GM21619 (cell line): ENCODE measurements at regions not wholly inside any gene's neighbourhood (a gene's known extent, or its start where the extent isn't known, plus 50 kb on each side); places are given as distances from the start of the nearest gene placed in this dataset.
"Not testable (repeated sequence)": the region's sequence is repeated elsewhere in the genome, so short reads cannot be mapped to it uniquely, and the experiment has no call there.

Source experiments
- ATAC-seq: cut with Tn5 transposase; IDR thresholded peaks from one replicate; pipeline ENCODE4 v1.9.1; 2021; ENCODE audit not compliant: unreplicated experiment

DNA sequence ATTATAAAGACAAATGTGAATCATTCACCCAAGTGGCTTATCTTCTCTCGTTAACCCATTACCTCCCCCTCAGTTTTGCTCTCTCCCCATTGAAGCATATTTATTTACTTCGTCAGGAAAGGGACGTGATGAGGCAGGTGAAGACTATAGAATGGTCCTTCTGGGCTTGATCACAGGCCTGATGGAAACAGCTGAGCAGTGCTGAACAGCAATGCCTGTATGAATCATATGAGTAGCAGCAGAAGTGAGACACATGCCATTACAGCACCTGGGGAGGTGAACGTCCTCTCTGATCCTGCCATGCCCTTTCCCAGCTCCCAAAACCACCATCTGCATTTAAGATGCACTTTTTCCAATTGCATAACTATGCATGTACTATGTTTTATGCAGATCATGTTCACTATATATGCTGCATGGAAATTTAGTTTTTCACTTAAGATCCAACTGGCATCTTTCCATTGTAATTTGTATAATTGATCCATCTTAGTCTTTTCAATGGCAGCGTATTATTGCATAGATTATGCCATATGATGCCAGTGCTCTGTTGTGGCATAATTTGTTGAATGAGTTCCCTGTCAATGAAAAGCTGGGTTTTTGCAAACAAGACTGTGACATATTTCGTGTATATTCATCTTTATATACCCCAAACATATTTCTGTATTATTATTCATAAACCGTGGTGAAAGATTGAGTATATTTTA is 105.3 kb downstream of the CXCL12 start:
- no peak for ATAC-seq

DNA sequence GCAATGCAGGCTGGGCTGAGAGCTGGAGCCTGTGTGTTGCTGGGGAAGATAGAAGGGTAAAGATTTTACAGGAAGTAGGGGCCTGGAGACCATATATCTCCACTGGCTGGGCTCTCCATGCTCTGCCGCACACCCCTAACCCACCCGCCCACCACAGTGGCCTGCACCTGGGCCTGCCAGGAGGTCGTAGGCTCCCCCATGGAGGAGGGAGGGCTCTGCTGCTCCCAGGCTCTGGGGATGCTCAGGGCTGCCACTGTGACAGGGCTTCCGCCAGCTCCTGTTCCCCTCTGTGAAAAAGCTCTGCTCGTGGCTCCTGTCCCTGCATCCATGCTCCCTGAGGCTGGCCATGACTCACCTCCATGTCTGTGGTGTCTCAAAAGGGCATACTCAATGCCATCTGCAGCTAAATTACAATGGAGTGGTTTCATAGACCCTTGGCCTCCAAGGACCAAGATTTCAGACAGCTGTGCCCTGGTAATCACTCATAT is 106.0 kb downstream of the CXCL12 start:
- ATAC-seq = no peak

DNA sequence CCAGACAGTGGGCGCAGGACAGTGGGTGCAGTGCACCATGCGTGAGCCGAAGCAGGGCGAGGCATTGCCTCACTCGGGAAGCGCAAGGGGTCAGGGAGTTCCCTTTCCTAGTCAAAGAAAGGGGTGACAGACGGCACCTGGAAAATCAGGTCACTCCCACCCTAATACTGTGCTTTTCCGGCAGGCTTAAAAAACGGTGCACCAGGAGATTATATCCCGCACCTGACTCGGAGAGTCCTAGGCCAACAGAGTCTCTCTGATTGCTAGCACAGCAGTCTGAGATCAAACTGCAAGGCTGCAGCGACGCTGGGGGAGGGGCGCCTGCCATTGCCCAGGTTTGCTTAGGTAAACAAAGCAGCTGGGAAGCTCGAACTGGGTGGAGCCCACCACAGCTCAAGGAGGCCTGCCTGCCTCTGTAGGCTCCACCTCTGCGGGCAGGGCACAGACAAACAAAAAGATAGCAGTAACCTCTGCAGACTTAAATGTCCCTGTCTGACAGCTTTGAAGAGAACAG is 116.4 kb downstream of the CXCL12 start:
- not testable (repeated sequence) for ATAC-seq

DNA sequence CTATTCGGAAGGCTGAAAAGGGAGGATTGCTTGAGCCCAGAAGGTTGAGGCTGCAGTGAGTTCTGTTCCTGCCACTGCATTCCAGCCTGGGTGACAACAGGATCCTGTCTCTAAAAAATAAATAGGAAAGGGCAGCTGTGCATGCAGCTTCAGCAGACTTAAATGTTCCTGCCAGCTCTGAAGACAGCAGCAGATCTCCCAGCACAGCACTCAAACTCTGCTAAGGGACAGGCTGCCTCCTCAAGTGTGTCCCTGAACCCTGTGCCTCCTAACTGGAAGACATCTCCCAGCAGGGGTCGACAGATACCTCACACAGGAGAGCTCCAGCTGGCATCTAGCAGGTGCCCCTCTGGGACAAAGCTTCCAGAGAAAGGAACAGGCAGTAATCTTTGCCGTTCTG is 117.9 kb downstream of the CXCL12 start:
- ATAC-seq = no peak

DNA sequence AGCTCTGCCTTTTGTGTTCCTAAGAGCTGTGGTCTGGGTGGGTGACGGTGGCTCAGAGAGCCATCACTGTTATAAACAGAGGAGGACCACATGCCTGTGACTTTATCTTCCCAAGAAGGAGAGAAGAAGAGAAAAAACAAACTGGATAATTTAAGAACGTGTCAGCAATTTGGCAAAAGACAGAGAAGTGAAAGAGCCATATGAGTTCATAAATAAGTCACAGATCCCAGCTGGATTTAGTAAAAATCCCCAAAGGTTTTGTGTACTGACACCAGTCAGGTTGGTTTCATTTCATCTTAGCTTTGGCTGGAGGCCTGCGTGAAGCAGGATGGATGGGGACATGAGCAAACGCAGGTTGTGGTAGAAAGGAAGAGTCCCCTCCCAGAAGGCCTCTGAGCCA is 120.7 kb downstream of the CXCL12 start:
- ATAC-seq = no peak

DNA sequence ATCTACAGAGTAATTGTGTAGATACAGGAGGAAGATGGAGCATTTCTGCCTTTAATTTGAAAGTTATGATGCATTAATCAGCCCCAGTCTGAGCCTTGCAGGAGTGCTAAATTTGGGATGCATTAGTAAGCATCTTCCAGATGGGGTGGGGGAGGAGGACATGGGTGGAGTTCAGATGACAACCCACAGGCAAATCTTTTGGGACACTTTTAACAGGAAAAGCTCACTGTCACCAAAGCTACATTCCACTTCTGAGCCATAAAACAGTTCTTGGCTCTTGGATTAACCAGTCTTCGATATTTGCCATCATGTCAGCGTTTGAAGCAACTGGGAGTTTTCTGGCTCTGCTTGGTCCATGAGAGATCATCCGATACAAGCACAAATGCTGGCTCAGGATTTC is 121.1 kb downstream of the CXCL12 start:
- ATAC-seq = no peak

DNA sequence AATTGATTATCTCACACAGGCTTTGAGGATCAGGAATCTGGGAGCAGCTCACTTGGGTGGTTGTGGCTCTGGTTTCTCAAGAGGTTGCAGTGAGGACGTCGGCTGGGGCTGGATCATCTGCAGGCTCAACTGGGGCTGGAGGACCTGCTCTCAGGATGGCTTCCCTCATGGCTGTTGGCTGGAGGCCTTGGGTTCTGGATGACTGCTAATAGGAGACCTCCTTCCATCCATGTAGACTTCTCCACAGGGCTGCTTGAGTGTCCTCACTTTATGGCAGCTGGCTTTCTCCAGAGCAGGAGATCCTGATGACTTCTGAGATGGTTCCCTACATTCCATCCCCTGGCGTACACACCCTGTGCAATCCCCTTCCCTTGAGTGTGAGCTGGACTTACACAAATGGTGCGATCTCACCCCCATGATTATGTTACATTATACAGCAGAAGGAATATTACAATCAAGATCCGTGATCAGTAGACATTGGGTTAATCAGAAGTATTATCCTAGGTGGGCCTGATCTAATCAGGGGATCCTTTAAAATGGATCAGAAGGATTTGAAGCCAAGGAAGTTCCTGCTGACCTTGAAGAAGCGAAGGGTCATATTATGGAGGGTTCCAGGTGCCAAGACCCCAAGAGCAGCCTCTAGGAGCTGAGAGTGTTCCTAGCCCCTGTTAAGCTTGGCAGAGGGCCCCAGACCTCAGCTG is 122.2 kb downstream of the CXCL12 start:
- no peak for ATAC-seq

DNA sequence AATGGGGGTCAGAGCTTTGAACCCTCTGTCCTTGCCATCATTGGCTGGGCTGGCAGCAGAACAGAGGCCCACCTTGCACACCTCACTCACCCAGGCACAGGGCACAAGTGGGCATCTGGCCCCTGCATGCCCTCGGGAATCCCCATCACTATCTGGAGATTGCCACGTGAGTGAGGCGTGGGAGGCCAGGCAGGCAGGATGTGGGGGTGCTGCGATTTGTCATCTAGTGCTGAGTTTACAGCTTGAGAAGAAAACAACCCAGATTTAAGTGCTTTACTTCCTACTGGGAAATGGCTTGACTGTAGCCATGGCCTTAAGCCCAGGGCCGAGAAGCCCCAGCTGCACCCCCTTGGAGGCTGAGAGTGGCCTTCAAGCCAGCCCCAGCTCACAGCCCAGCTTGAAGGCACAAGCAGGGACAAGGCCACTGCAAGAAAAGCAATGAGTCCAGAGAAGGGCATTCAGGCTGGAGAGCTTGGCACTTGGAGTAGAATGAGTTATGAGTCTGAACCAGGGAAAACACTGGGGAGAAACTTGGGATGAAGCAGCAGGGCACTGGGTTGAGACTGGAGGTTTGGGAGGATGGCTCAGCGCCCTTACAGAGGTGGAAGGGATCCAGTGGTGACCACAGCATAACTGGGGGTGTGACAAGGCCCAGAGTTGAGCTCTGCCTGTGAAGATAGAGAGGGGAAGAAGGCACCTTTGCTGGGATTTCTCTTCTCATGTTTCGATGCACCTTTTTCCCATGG is 123.0 kb downstream of the CXCL12 start:
- ATAC-seq = no peak

DNA sequence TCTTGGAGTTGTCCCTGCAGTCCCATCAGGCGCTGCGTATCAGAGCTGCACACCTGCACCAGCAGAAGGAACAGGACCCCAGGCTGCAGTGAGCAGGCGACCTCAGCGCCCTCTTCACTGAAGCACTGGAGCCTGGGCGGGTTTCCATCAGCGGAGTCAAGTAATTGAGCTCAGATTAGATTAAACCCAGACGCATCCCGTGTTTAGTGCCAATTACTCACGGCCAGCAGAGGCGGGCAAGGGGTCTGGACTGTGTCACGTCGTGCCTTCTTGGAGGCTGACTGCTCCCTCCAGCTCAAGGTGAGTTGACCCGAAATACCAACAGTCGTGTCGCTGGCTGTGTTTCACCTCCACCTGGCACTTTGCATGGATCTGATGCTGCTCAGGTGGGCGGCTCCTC is 123.6 kb downstream of the CXCL12 start:
- no peak for ATAC-seq

DNA sequence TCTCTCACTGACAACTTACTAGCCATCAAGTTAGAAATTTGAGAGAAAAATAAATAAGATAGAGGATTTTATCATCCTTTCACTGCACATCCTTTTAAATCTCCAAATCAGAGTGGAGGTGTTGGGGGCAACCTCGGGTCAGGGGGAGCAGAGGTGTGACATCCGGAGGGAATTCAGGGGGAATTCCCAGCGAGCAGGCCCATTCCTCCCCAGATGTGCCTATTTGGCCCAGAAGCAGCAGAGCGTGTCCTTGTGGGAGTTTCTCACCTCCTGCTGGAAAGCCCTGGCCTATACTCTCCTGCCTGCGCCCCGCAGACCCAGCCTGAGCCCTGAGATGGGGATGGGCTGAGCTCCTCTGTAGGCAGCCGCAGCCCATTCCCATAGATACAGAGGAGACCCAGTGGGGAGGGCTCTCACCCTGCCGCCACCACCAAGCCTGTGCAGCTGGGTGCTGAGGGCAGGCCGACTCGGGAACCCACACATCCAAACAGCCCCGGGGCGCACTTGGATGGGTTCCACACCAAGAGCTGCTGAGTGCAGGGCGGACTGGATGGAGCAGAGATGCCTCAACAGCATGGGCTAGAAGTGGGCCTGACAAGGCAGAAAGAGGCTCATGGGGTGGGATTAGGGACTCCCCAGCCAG is 124.5 kb downstream of the CXCL12 start:
- ATAC-seq = no peak

DNA sequence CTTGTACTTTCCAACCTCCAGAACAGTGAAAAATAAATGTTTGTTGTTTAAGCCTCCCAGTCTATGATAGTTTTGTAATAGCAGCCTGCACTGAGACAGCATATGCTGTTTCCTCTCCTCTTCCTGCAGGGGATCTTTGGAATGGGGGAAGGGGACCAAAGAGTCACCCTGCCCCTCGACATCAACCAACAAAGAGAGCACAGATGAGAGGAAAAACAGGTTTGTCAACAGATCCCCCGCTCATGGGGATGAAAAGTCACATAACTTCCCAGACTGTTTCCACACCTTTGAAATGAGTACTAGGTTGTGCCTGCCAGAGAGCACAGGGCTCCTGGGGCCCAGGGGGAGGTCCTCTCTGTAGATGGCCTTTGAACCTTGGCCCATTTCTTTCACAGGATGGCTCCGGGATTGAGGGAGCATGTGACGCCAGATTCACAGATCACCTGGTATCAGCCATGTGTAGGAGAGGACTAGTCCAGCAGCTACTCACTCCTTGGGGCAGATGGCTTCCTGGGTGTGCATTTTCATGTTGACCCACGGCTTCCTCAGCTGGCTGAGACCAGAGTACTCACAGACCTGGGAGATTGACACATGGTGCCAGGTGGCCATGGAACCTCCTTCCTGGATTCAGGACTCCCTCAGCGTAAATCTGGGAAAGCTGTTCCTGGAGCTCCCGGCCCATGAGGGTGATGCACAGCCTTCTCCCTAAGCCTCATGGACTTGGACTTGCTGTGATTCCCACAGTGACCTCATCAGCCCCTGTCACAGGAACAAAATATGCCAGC is 125.6 kb downstream of the CXCL12 start:
- no peak for ATAC-seq

DNA sequence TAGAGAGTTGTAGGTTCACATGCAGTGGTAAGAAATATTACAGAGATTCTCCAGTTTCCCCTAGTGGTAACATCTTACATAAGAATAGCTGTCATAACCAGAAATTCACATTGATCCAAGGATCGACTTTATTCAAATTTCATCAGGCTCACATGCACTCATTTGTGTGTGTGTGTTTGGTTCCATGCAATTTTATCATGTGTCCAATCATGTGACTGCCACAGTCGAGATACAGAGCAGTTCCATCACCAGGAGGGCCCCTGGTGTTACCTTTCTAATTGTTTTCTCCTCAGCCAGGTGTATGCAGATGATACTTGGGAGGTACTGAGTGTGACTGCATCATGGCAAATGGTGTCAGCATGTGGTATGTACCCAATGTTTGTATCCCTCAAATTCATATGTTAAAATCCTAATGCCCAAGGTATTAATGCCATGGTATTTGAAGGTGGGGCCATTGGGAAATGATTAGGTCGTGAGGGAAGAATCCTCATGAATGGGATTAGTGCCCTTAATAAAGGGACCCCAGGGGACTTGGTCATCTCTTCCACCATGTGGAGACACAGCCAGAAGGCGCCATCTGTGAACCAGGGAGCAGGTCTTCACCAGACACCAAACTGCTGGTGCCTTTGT is 126.3 kb downstream of the CXCL12 start:
- no peak for ATAC-seq

DNA sequence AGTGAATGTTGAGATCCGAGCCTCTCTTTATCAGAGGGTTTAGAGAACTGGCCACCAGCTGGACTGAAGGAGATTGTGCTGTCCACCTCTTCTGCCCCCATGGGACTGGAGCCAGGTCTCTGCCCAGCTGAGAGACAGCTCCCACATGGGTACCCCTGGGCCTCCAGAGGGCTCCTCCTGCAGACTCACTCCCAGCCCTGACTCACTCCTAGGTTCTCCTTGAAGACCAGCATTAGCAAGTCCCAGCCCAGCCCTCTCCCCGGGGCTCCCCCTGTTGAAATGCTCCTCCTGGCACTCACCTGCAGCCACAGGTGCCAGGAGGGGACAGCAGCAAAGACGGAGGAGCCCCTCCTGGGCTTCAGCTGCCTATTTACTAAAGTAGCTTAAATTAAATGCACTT is 126.9 kb downstream of the CXCL12 start:
- no peak for ATAC-seq

DNA sequence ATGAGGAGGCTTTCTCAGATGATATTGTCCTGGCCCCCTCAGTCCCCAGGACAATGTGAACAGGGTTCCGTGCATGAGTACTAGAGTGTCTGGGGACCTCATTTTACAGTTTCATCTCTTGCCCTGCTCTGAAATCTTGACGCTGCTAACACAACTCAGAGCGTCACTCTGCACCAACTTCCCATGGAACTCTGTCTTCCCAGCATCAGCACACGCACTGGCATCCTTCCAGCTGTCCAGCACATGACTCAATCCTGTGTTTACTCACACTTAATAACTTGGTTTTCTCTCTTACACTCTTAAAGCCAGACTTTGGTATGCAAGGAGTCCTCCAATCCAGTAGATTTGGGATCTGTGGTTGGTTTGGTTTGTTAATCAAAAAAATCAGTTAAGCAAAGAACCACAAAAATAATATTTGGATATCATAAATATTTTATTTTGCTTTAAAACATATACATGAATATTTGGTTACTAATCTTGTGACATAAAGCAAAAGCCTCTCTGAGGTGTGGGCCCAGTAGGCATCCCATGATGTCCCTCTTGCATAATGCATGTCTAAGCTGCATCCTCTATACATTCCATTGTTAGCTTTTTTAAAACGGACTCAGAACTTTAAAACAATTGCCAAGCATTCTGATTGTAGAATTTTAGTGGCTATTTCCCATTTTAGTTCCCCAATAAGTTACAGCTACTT is 131.0 kb downstream of the CXCL12 start:
- ATAC-seq = no peak

DNA sequence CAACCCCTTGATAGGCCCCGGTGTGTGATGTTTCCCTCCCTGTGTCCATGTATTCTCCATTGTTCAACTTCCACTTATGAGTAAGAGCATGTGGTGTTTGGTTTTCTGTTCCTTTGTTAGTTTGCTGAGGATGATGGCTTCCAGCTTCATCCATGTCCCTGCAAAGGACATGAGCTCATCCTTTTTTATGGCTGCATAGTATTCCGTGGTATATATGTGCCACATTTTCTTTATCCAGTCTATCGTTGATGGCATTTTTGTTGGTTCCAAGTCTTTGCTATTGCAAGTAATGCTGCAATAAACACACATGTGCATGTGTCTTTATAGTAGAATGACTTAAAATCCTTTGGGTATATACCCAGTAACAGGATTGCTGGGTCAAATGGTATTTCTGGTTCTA is 132.3 kb downstream of the CXCL12 start:
- not testable (repeated sequence) for ATAC-seq

DNA sequence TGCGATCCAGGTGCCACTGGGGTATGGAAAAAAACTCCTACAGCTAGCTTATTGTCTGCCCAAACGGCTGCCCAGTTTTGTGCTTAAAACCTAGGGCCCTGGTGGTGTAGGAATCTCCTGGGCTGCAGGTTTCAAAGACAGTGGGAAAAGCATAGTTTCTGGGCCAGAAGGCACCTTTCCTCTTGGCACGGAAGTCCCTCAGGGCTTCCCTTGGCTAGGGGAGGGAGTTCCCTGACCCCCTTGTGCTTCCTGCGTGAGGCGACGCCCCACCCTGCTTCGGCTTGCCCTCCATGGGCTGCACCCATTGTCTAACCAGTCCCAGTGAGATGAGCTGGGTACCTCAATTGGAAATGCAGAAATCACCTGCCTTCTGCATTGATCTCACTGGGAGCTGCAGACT is 135.0 kb downstream of the CXCL12 start:
- not testable (repeated sequence) for ATAC-seq

DNA sequence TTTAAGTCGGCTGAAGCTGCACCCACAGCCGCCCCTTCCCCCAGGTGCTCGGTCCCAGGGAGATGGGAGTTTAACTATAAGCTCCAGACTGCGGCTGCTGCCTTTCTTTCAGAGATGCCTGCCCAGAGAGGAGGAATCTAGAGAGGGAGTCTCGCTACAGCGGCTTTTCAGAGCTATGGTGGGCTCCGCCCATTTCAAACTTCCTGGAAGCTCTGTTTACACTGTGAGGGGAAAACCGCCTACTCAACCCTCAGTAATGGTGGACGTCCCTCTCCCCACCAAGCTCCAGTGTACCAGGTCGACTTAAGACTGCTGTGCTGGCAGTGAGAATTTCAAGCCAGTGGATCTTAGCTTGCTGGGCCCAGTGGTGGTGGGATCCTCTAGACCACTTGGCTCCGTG is 135.4 kb downstream of the CXCL12 start:
- ATAC-seq = no peak

DNA sequence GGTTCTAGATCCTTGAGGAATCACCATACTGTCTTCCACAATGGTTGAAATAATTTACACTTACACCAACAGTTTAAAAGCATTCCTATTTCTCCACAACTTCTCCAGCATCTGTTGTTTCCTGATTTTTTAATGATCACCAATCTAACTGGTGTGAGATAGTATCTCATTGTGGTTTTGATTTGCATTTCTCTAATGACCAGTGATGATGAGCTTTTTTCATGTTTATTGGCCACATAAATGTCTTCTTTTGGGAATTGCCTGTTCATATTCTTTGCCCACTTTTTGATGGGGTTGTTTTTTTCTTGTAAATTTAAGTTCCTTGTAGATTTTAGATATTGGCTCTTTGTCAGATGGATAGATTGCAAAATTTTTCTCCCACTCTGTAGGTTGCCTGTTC is 138.2 kb downstream of the CXCL12 start:
- not testable (repeated sequence) for ATAC-seq

DNA sequence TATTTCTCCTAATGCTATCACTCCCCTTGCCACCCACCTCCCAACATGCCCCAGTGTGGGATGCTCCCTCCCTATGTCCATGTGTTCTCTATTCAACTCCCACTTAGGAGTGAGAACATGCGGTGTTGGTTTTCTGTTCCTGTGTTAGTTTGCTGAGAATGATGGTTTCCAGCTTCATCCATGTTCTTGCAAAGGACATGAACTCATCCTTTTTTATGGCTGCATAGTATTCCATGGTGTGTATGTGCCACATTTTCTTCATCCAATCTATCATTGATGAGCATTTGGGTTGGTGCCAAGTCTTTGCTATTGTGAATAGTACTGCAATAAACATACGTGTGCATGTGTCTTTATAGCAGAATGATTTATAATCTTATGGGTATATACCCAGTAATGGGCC is 138.6 kb downstream of the CXCL12 start:
- not testable (repeated sequence) for ATAC-seq
